ENCODE measurements at regions not wholly inside any gene's neighbourhood (a gene's known extent, or its start where the extent isn't known, plus 50 kb on each side); places are given as distances from the start of the nearest gene placed in this dataset.

DNA sequence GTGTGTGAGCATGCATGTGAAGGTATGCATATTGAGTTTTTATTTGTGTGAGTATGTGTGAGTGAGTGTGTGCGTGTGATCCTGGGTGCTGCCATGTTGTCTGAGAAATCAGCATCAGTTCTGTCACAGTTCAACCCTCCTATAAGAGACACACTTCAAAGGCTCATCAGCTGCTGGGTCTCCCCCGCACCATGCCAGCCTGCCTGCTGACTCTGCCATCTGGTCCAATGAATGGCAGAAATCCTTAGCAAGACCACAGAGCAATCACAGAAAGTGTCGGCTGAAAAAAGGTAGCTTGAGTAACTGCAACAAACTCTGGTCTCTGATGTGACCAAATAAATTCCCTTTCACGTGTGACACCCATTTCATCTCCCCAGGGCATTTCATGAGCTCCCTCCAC lies 381.8 kb upstream of the MAF start:
- DNase-seq, result no peak
- no peak for TF ChIP-seq POLR2A (IDR thresholded peaks at IDR 0.05)
- no peak for TF ChIP-seq CTCF (IDR thresholded peaks at IDR 0.05)
- H3K4me3 ChIP-seq, result no peak overlapping the region
- H3K27ac ChIP-seq, result no peak overlapping the region
- H3K36me3 ChIP-seq, result no peaks in the 10 kb centered on the region
- no peaks in the 10 kb centered on the region for H3K4me1 ChIP-seq
- H3K27me3 ChIP-seq, result no peaks in the 10 kb centered on the region
- H3K9me3 ChIP-seq, result no peaks in the 10 kb centered on the region

GRCh38 chr16:79981814-79982213 lies 381.3 kb upstream of the MAF start:
- Histone ChIP-seq H3K4me1 (no peaks in the 10 kb centered on the region), H3K4me3 (no peak overlapping the region), H3K36me3 (no peaks in the 10 kb centered on the region), H3K9me3 (no peaks in the 10 kb centered on the region), H3K27ac (no peak overlapping the region), H3K27me3 (no peaks in the 10 kb centered on the region)
- TF ChIP-seq CTCF (IDR thresholded peaks at IDR 0.05) (no peak), POLR2A (IDR thresholded peaks at IDR 0.05) (no peak)
- DNase-seq, result no peak

DNA sequence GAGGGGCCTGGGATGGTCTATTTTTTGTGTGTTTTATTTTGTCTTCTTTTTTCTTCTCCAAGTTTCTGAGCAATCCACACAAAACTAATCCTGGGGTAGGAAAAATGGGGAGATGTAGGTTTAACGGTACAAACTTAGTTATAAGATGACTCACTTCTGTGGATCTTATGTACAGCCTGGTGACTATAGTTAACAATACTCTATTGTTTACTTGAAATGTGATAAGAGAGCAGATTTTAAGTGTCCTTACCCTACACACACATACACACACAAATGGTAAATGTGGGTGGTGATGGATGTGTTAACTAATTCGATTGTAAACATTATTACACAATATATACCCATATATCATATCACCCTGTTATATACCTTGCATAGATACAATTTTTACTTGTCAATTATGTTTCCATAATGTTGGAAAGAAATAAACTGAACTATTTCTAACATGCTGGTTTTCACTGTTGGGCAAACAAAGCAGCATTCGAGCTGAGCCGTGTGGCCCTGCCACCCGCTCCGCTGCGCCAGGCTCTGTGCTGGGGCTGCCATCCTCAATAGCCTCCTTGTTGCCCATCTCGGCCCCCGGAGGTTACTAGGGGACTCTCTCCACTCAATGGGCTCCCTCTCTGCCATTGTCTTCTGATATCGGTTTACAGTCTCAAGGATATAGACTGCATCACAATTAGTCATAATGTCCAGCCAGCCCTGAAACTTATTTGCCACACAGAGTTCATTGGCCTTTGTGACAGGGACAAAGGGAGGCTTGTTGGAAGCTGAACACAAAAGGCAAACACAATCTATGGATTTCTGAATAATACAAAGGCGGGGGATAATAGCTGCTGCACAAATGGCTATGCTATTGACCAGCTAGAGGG lies 380.3 kb upstream of the MAF start:
- no peak for TF ChIP-seq CTCF (IDR thresholded peaks at IDR 0.05)
- no peak for TF ChIP-seq POLR2A (IDR thresholded peaks at IDR 0.05)
- no peak overlapping the region for H3K4me3 ChIP-seq
- peak in 1 of 3 donors; percentile 50 for DNase-seq
- H3K9me3 ChIP-seq, result no peaks in the 10 kb centered on the region
- H3K4me1 ChIP-seq, result no peaks in the 10 kb centered on the region
- H3K27me3 ChIP-seq, result no peaks in the 10 kb centered on the region
- H3K27ac ChIP-seq, result no peak overlapping the region
- H3K36me3 ChIP-seq, result no peaks in the 10 kb centered on the region

- Histone ChIP-seq H3K27ac (no peak overlapping the region), H3K27me3 (no peaks in the 10 kb centered on the region)
These were observed 377.7 kb upstream of the MAF start for GRCh38 chr16:79977940-79978836.

DNA sequence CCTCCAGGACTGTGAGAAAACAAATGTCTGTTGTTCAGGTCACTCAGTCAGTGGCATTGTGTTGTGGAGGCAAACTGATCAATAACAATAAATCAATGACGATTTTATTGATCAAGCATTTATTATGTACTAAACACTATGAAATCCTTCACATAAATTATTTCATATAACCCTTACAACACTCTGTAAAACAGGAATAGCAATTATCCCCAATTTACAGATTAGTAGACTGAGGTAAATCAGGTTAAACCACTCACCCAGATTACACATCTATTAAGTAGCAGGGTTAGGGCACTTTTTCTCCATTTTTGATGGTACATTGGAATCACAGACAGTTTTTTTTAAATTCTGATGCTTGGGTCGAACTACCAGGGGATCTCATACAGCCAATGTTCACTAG lies 372.8 kb upstream of the MAF start:
- Histone ChIP-seq H3K4me3 (no peak overlapping the region), H3K27me3 (no peaks in the 10 kb centered on the region), H3K36me3 (no peaks in the 10 kb centered on the region), H3K9me3 (no peaks in the 10 kb centered on the region), H3K4me1 (no peaks in the 10 kb centered on the region), H3K27ac (no peak overlapping the region)
- no peak for DNase-seq
- no peak for TF ChIP-seq CTCF (IDR thresholded peaks at IDR 0.05)
- no peak for TF ChIP-seq POLR2A (IDR thresholded peaks at IDR 0.05)

More at GRCh38 chr16:79977940-79978836, 377.7 kb upstream of the MAF start:
- no peak for DNase-seq
- TF ChIP-seq CTCF (IDR thresholded peaks at IDR 0.05) (no peak), POLR2A (IDR thresholded peaks at IDR 0.05) (no peak)
- Histone ChIP-seq H3K4me1 (no peaks in the 10 kb centered on the region), H3K4me3 (no peak overlapping the region), H3K9me3 (no peaks in the 10 kb centered on the region), H3K36me3 (no peaks in the 10 kb centered on the region)

Data from Peyer's patch (tissue), 4 donors.